ENCODE measurements at regions not wholly inside any gene's neighbourhood (a gene's known extent, or its start where the extent isn't known, plus 50 kb on each side); places are given as distances from the start of the nearest gene placed in this dataset.

DNA sequence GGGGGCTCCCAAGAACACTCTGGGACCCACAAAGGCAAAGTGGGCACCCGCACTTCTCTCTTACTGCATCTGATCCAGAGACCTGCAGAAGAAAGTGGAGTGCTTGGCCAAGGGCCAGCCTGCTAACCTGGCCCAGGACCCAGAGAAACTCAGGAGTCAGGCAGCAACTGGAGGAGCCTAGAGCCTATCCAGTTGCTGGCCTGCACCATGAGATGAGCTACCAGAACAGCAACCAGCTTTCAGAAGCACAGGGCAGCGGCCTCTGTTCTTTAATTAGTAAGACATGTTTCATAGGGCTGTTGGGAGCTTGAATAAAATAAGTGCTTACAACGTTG is 298.3 kb downstream of the GADD45G start:
- H3K27me3 Mint-ChIP-seq: peaks cover 12 to 52% (median 45%) of the 10 kb centered on the region in 3 donors
- peaks cover 0 to 4% (median 3%) of the 10 kb centered on the region in 3 donors for H3K4me1 Mint-ChIP-seq
- ATAC-seq (ENCODE audit: low read depth in 2 of 2) (no peak), DNase-seq (no peak)
- H3K27ac Mint-ChIP-seq: no peak overlapping the region
- H3K36me3 Mint-ChIP-seq: no peaks in the 10 kb centered on the region
- H3K4me3 Mint-ChIP-seq: no peak overlapping the region
- no peaks in the 10 kb centered on the region for H3K9me3 Mint-ChIP-seq

DNA sequence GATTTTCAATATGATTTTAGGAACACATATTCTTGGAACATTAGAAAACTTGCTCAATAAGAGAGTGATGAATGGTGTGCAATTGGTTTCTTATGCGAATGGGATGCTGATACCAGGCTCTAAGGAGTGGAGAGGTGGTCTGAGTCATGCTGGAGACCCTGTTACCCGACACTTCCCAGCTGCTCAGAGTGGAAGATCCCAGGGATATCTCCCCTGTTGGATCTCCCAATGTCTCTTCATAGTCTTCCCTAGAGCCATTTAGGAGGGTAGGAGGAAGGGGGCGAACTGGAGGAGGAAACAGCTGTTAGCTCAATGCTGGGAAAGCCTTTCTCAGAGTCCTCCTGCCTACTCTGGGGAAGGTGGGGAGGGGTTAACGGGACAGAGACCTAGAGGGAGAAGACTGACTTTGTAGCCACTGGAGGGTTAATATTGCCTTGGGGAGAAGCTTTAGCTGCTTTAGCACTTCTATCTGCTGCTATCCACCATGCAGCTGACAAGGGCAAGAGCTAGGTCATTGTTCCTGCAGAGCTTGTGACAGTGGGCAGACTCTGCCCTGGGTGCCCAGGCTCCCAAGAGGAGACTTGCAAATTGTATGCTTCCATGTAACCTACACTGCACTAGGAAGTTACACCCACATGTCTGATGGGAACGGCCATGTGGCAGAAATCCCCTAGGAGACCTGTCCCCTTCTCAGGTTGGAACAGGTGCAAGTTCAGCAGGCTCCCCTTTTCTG is 301.0 kb downstream of the GADD45G start:
- H3K4me1 Mint-ChIP-seq: no peaks in the 10 kb centered on the region
- H3K27me3 Mint-ChIP-seq: peaks cover 8 to 40% (median 30%) of the 10 kb centered on the region in 3 donors
- DNase-seq (no peak), ATAC-seq (ENCODE audit: low read depth in 2 of 2) (no peak)
- H3K9me3 Mint-ChIP-seq: no peaks in the 10 kb centered on the region
- H3K27ac Mint-ChIP-seq: peak overlapping the region in 1 of 6 donors; percentile 35
- no peaks in the 10 kb centered on the region for H3K36me3 Mint-ChIP-seq
- no peak overlapping the region for H3K4me3 Mint-ChIP-seq

- no peak for ATAC-seq (ENCODE audit: low read depth in 2 of 2)
- no peak for DNase-seq
- Mint-ChIP-seq H3K4me3 (no peak overlapping the region), H3K36me3 (no peaks in the 10 kb centered on the region), H3K27me3 (peaks cover 0 to 13% (median 0%) of the 10 kb centered on the region in 3 donors), H3K4me1 (no peaks in the 10 kb centered on the region), H3K9me3 (no peaks in the 10 kb centered on the region), H3K27ac (peak overlapping the region in 2 of 6 donors; percentile 2 to 66)
These were observed 307.2 kb downstream of the GADD45G start for GRCh38 chr9:89911721-89912604.

- DNase-seq (no peak), ATAC-seq (ENCODE audit: low read depth in 2 of 2) (no peak)
- Mint-ChIP-seq H3K4me3 (no peak overlapping the region), H3K9me3 (no peaks in the 10 kb centered on the region), H3K27ac (no peak overlapping the region), H3K36me3 (no peaks in the 10 kb centered on the region), H3K27me3 (peaks cover 0 to 13% (median 3%) of the 10 kb centered on the region in 3 donors), H3K4me1 (no peaks in the 10 kb centered on the region)
These were observed 307.8 kb downstream of the GADD45G start for GRCh38 chr9:89912605-89912953.

- H3K4me1 Mint-ChIP-seq: peaks cover 4 to 6% (median 4%) of the 10 kb centered on the region in 3 donors
- H3K27ac Mint-ChIP-seq: no peak overlapping the region
- ATAC-seq (ENCODE audit: low read depth in 2 of 2) (no peak), DNase-seq (no peak)
- no peaks in the 10 kb centered on the region for H3K9me3 Mint-ChIP-seq
- no peak overlapping the region for H3K4me3 Mint-ChIP-seq
- H3K36me3 Mint-ChIP-seq: no peaks in the 10 kb centered on the region
- peaks cover 0 to 26% (median 19%) of the 10 kb centered on the region in 3 donors for H3K27me3 Mint-ChIP-seq
These were observed 310.4 kb downstream of the GADD45G start for GRCh38 chr9:89915187-89915586.

GRCh38 chr9:89916001-89916597 is 311.3 kb downstream of the GADD45G start:
- H3K27ac Mint-ChIP-seq: no peak overlapping the region
- no peak for ATAC-seq (ENCODE audit: low read depth in 2 of 2)

GRCh38 chr9:89917861-89918260 is 313.0 kb downstream of the GADD45G start:
- Mint-ChIP-seq H3K27me3 (peaks cover 0 to 21% (median 19%) of the 10 kb centered on the region in 3 donors), H3K27ac (peak overlapping the region in 1 of 6 donors; percentile 82), H3K9me3 (no peaks in the 10 kb centered on the region), H3K4me1 (peaks cover 4 to 6% (median 4%) of the 10 kb centered on the region in 3 donors), H3K4me3 (no peak overlapping the region), H3K36me3 (no peaks in the 10 kb centered on the region)
- DNase-seq (no peak), ATAC-seq (ENCODE audit: low read depth in 2 of 2) (no peak)

More at GRCh38 chr9:89916001-89916597, 311.3 kb downstream of the GADD45G start:
- Mint-ChIP-seq H3K27me3 (peaks cover 0 to 29% (median 19%) of the 10 kb centered on the region in 3 donors), H3K9me3 (no peaks in the 10 kb centered on the region), H3K36me3 (no peaks in the 10 kb centered on the region), H3K4me3 (no peak overlapping the region), H3K4me1 (peaks cover 4 to 6% (median 4%) of the 10 kb centered on the region in 3 donors)
- no peak for DNase-seq

- Mint-ChIP-seq H3K36me3 (no peaks in the 10 kb centered on the region), H3K4me3 (no peak overlapping the region), H3K27me3 (peaks cover 0 to 21% (median 19%) of the 10 kb centered on the region in 3 donors), H3K9me3 (no peaks in the 10 kb centered on the region), H3K27ac (peak overlapping the region in 2 of 6 donors; percentile 43 to 71), H3K4me1 (peaks cover 4 to 8% (median 6%) of the 10 kb centered on the region in 3 donors)
- DNase-seq (peak; percentile 14), ATAC-seq (ENCODE audit: low read depth in 2 of 2) (peak; percentile 78 to 81)
These were observed 314.4 kb downstream of the GADD45G start for GRCh38 chr9:89919171-89919681.

DNA sequence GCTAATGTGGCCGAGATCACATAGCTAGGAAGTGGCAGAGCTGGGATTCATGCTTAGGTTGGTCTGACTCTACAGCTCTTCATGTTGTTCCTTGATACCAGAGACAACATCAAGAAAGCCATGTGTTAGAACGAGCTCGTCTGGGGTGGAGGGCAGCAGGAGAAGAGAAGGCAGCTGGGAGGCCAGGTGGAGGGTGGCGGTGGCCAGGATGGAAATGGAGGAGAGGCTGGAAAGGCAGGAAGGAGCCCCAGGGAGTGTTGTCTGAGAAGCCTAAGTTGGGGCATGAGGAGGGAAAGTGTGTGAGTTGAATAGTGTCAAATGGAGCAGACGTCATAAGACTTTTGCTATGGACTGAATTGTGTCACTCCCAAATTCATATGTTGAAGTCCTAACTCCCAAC is 315.3 kb downstream of the GADD45G start:
- ATAC-seq (ENCODE audit: low read depth in 2 of 2): no peak
- no peak for DNase-seq
- Mint-ChIP-seq H3K27me3 (peaks cover 0 to 21% (median 19%) of the 10 kb centered on the region in 3 donors), H3K4me1 (peaks cover 4 to 9% (median 6%) of the 10 kb centered on the region in 3 donors), H3K9me3 (no peaks in the 10 kb centered on the region), H3K27ac (no peak overlapping the region), H3K4me3 (no peak overlapping the region), H3K36me3 (no peaks in the 10 kb centered on the region)

GRCh38 chr9:89920951-89921350 is 316.1 kb downstream of the GADD45G start:
- Mint-ChIP-seq H3K4me3 (no peak overlapping the region), H3K27ac (no peak overlapping the region), H3K27me3 (peaks cover 0 to 28% (median 19%) of the 10 kb centered on the region in 3 donors), H3K9me3 (no peaks in the 10 kb centered on the region), H3K36me3 (no peaks in the 10 kb centered on the region), H3K4me1 (peaks cover 4 to 9% (median 6%) of the 10 kb centered on the region in 3 donors)
- DNase-seq: no peak
- no peak for ATAC-seq (ENCODE audit: low read depth in 2 of 2)

DNA sequence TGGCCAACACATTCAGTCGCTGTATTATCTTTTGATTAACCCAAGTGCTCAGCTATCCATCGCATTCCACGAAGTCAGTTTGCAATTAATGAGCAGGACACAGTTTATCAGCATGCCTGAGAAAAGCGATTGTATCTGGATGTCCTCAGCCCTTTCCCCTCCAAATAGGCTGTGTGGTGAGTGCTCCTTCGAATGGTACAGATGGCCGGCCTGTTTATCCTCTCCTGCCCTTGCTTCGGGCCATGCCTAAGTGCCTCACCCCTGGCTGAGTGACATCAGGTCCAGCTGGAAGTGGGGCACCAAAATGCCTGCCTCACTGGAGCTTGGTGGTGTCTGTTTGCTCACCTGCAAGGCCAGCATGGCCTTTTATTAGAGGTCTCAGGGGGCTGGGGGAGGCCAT is 317.3 kb downstream of the GADD45G start:
- Mint-ChIP-seq H3K27me3 (peaks cover 0 to 32% (median 19%) of the 10 kb centered on the region in 3 donors), H3K4me1 (peaks cover 4 to 9% (median 6%) of the 10 kb centered on the region in 3 donors), H3K9me3 (no peaks in the 10 kb centered on the region), H3K36me3 (no peaks in the 10 kb centered on the region), H3K4me3 (no peak overlapping the region), H3K27ac (no peak overlapping the region)
- ATAC-seq (ENCODE audit: low read depth in 2 of 2): no peak
- DNase-seq: no peak

DNA sequence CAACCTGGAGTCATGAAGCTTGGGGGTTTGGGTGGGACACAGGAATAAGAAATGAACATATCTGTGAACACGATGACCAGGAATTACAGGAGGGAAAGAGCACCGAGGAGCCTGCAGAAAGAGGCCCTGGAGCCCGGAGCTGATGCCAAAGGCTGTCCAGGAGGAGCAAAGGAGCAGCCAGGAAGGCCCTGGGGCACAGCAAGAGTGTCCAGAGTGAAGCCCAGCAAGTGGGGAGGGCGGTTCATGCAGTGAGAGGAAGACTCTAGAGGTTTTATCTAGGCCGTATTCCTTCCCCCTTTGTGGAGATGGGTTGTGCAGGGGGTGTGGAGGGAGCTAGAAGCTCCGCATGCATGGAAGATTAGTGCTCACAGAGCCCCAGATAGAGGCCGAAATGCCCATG is 318.4 kb downstream of the GADD45G start:
- DNase-seq (no peak), ATAC-seq (ENCODE audit: low read depth in 2 of 2) (no peak)
- no peaks in the 10 kb centered on the region for H3K36me3 Mint-ChIP-seq
- H3K27ac Mint-ChIP-seq: peak overlapping the region in 1 of 6 donors; percentile 36
- H3K27me3 Mint-ChIP-seq: peaks cover 0 to 32% (median 10%) of the 10 kb centered on the region in 3 donors
- peaks cover 4 to 9% (median 6%) of the 10 kb centered on the region in 3 donors for H3K4me1 Mint-ChIP-seq
- H3K4me3 Mint-ChIP-seq: peak overlapping the region in 1 of 8 donors; percentile 57
- no peaks in the 10 kb centered on the region for H3K9me3 Mint-ChIP-seq

- H3K4me3 Mint-ChIP-seq: no peak overlapping the region
- peaks cover 0 to 25% (median 5%) of the 10 kb centered on the region in 3 donors for H3K27me3 Mint-ChIP-seq
- H3K27ac Mint-ChIP-seq: no peak overlapping the region
- H3K9me3 Mint-ChIP-seq: no peaks in the 10 kb centered on the region
- DNase-seq (no peak), ATAC-seq (ENCODE audit: low read depth in 2 of 2) (peak in 1 of 2 donors; percentile 58)
- H3K4me1 Mint-ChIP-seq: peaks cover 4 to 9% (median 5%) of the 10 kb centered on the region in 3 donors
- no peaks in the 10 kb centered on the region for H3K36me3 Mint-ChIP-seq
These were observed 319.2 kb downstream of the GADD45G start for GRCh38 chr9:89923961-89924504.
